ENCODE measurements at regions not wholly inside any gene's neighbourhood (a gene's known extent, or its start where the extent isn't known, plus 50 kb on each side); places are given as distances from the start of the nearest gene placed in this dataset.

GRCh38 chr16:13768471-13768870, 151.5 kb upstream of the ERCC4 start:
- no peaks in the 10 kb centered on the region for H3K4me1 Mint-ChIP-seq (ENCODE audit: low read depth)
- no peak for DNase-seq (ENCODE audit: low spot score)
- H3K4me3 Mint-ChIP-seq: no peak overlapping the region
- H3K27me3 Mint-ChIP-seq (ENCODE audit: low read depth): no peaks in the 10 kb centered on the region
- H3K9me3 Mint-ChIP-seq: peaks cover 5% of the 10 kb centered on the region
- no peak overlapping the region for H3K27ac Mint-ChIP-seq
- H3K36me3 Mint-ChIP-seq (ENCODE audit: low read depth): no peaks in the 10 kb centered on the region

DNA sequence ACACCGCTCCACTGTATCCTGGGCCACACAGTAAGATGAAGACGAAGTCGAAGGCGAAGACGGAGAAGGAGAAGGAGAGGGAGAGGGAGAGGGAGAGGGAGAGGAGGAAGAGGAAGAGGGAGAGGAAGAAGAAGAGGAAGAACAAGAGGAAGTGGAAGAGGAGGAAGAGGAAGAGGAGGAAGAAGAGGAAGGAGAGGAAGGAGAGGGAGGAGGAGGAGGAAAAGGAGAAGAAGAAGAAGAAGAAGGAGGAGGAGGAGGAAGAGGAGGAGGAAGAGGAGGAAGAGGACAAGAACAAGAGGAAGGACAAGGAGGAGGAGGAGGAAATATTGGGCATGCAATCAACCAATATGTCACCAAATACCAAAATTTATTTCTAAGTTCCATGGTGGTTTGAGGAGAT, 149.5 kb upstream of the ERCC4 start:
- no peak for DNase-seq (ENCODE audit: low spot score)
- Mint-ChIP-seq H3K9me3 (peaks cover 2% of the 10 kb centered on the region), H3K36me3 (ENCODE audit: low read depth) (no peaks in the 10 kb centered on the region), H3K27ac (no peak overlapping the region), H3K27me3 (ENCODE audit: low read depth) (no peaks in the 10 kb centered on the region), H3K4me3 (no peak overlapping the region), H3K4me1 (ENCODE audit: low read depth) (no peaks in the 10 kb centered on the region)

- H3K36me3 Mint-ChIP-seq (ENCODE audit: low read depth): no peaks in the 10 kb centered on the region
- peaks cover 15% of the 10 kb centered on the region for H3K9me3 Mint-ChIP-seq
- DNase-seq (ENCODE audit: low spot score): no peak
- H3K4me1 Mint-ChIP-seq (ENCODE audit: low read depth): no peaks in the 10 kb centered on the region
- no peaks in the 10 kb centered on the region for H3K27me3 Mint-ChIP-seq (ENCODE audit: low read depth)
- no peak overlapping the region for H3K27ac Mint-ChIP-seq
- H3K4me3 Mint-ChIP-seq: no peak overlapping the region
These were observed 147.2 kb upstream of the ERCC4 start for GRCh38 chr16:13772782-13773181.

DNA sequence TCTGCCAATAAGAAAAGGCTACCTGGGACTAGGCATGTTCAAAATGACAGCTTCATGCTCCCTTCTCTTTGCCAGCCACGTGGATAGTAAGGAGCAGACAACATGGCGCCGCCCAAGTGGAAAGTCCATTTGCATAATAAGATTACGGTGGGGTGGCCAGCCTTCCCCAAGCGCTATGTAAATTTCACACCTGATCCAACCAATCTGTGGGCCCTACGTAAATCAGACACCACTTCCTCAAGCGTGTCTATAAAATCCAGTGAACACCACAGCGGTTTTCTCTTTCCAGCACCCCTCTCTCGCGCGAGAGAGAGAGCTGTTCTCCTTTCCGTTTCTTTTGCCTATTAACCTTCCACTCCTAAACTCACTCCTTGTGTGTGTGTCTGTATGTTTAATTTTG, 140.3 kb upstream of the ERCC4 start:
- Mint-ChIP-seq H3K27ac (no peak overlapping the region), H3K36me3 (ENCODE audit: low read depth) (no peaks in the 10 kb centered on the region), H3K27me3 (ENCODE audit: low read depth) (no peaks in the 10 kb centered on the region), H3K4me1 (ENCODE audit: low read depth) (no peaks in the 10 kb centered on the region), H3K9me3 (peaks cover 25% of the 10 kb centered on the region), H3K4me3 (no peak overlapping the region)
- no peak for DNase-seq (ENCODE audit: low spot score)

DNA sequence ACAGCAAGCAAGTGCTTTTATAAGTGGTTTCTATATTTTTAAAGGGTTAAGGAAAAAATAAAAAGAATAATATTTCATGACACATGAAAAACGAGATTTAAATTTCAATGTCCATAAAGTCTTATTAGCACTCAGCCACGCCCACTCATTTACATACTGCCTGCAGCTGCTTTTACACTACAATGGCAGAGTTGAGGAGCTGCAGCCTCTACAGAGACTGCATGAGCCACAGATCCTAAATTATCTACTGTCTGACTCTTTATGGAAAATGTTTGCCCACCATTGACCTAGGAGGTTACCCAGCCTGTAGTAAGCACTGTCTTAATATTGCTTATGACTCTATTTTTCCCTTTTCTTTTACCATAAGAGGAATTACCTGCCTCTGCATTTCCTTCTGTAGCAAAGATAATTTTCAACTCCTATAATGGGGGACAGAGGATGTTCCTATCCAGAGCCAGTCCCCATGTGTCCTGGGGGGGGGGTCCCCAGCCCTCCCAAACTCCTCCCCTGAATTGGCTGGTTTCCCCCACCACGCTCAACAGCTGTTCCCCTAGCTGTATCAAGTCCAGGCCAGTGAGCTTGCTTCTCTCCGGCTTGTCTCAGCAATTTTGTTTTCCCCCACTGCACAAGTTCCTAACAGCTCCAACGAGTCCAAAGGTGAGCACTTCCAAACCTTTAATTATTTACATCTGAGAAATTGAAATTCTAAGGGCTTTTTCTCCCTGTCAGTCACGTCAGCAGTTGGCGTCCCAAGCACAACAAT, 139.4 kb upstream of the ERCC4 start:
- no peak overlapping the region for H3K4me3 Mint-ChIP-seq
- DNase-seq (ENCODE audit: low spot score): no peak
- H3K27ac Mint-ChIP-seq: no peak overlapping the region
- no peaks in the 10 kb centered on the region for H3K4me1 Mint-ChIP-seq (ENCODE audit: low read depth)
- H3K36me3 Mint-ChIP-seq (ENCODE audit: low read depth): no peaks in the 10 kb centered on the region
- H3K9me3 Mint-ChIP-seq: peaks cover 22% of the 10 kb centered on the region
- no peaks in the 10 kb centered on the region for H3K27me3 Mint-ChIP-seq (ENCODE audit: low read depth)

DNA sequence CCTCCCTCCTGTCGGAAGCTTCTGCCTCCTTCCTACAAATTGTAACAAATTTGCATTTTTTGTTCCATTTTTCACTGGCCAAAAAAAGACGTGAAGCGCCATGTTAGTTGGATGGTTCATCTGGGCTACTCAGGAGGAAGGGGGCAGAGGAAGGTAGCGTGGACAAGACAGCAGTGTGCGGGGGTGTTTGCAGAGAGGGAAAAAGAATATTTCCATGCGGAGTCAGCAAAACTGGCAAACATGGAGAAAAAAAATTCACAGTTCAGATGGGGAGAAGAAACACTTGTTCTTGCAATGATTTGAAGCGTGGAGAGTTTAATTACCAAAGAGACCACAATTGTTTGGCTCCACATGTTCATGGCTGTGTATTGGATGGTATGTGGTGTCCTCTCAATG, 138.8 kb upstream of the ERCC4 start:
- peaks cover 17% of the 10 kb centered on the region for H3K9me3 Mint-ChIP-seq
- no peak overlapping the region for H3K27ac Mint-ChIP-seq
- DNase-seq (ENCODE audit: low spot score): no peak
- no peak overlapping the region for H3K4me3 Mint-ChIP-seq
- H3K36me3 Mint-ChIP-seq (ENCODE audit: low read depth): no peaks in the 10 kb centered on the region
- no peaks in the 10 kb centered on the region for H3K4me1 Mint-ChIP-seq (ENCODE audit: low read depth)
- H3K27me3 Mint-ChIP-seq (ENCODE audit: low read depth): no peaks in the 10 kb centered on the region

- Mint-ChIP-seq H3K27ac (no peak overlapping the region), H3K36me3 (ENCODE audit: low read depth) (no peaks in the 10 kb centered on the region), H3K9me3 (peaks cover 15% of the 10 kb centered on the region), H3K4me3 (no peak overlapping the region), H3K4me1 (ENCODE audit: low read depth) (no peaks in the 10 kb centered on the region), H3K27me3 (ENCODE audit: low read depth) (no peaks in the 10 kb centered on the region)
- no peak for DNase-seq (ENCODE audit: low spot score)
These were observed 138.2 kb upstream of the ERCC4 start for GRCh38 chr16:13781575-13782338.

DNA sequence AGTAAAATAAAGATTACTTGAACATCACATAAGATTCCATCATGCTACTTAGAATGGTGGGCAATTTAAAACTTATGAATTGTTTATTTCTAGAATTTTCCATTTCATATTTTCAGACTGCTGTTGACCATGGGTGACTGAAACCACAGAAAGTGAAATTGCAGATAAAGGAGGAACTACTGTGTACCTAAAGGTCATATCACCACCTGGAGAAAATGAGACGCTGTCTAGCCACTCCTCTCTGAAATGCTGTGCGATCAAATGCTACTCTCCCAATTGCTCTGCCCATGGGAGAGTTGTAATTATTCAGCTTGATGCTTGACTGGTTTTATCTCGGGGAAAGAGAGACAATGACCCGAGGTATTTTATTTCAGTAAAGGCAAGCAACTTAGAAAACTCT, 128.9 kb upstream of the ERCC4 start:
- Mint-ChIP-seq H3K9me3 (peaks cover 16% of the 10 kb centered on the region), H3K4me1 (ENCODE audit: low read depth) (no peaks in the 10 kb centered on the region), H3K27me3 (ENCODE audit: low read depth) (no peaks in the 10 kb centered on the region), H3K4me3 (no peak overlapping the region), H3K27ac (no peak overlapping the region), H3K36me3 (ENCODE audit: low read depth) (no peaks in the 10 kb centered on the region)
- no peak for DNase-seq (ENCODE audit: low spot score)

- Mint-ChIP-seq H3K27me3 (ENCODE audit: low read depth) (no peaks in the 10 kb centered on the region), H3K9me3 (peaks cover 16% of the 10 kb centered on the region), H3K27ac (no peak overlapping the region), H3K4me1 (ENCODE audit: low read depth) (no peaks in the 10 kb centered on the region), H3K36me3 (ENCODE audit: low read depth) (no peaks in the 10 kb centered on the region), H3K4me3 (no peak overlapping the region)
- no peak for DNase-seq (ENCODE audit: low spot score)
These were observed 126.0 kb upstream of the ERCC4 start for GRCh38 chr16:13793841-13794409.

DNA sequence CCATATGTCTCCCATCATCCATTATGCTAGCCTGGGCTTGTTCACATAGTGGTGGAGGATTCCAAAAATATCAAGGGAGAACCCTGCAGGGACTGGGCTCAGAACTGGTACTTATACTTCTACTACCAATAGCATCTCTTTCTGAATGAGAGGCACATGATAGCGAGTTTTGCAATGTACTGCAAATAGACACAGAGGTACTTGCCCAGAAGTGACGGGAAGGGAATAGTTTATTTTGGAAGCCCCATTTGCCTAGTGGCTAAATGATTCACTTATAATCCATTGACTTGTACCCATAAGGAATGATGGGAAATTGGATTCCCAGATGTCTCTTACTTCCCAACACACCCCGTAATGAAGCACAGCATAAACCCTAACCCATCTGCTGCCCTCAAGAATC, 124.8 kb upstream of the ERCC4 start:
- H3K4me3 Mint-ChIP-seq: no peak overlapping the region
- no peaks in the 10 kb centered on the region for H3K36me3 Mint-ChIP-seq (ENCODE audit: low read depth)
- no peak for DNase-seq (ENCODE audit: low spot score)
- H3K27me3 Mint-ChIP-seq (ENCODE audit: low read depth): no peaks in the 10 kb centered on the region
- no peaks in the 10 kb centered on the region for H3K4me1 Mint-ChIP-seq (ENCODE audit: low read depth)
- H3K9me3 Mint-ChIP-seq: peaks cover 16% of the 10 kb centered on the region
- H3K27ac Mint-ChIP-seq: no peak overlapping the region

DNA sequence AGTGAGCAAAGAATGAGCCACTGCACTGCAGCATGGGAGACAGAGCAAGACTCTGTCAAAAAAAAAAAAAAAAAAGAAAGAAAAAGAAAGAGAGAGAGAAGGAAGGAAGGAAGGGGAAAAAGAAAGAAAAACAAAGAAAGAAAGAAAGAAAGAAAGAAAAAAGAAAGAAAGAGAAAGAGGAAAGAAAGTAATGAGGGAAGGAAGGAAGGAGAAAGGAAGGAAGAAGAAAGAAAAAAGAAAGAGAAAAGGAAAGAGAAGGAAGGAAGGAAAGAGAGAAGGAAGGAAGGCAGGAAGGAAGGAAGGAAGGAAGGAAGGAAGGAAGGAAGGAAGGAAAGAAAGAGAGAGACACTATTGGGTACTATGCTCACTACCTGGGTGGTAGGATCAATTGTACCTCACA, 122.2 kb upstream of the ERCC4 start:
- DNase-seq (ENCODE audit: low spot score): no peak
- Mint-ChIP-seq H3K36me3 (ENCODE audit: low read depth) (no peaks in the 10 kb centered on the region), H3K4me1 (ENCODE audit: low read depth) (no peaks in the 10 kb centered on the region), H3K9me3 (no peaks in the 10 kb centered on the region), H3K27ac (no peak overlapping the region), H3K4me3 (no peak overlapping the region), H3K27me3 (ENCODE audit: low read depth) (no peaks in the 10 kb centered on the region)

GRCh38 chr16:13798211-13798610, 121.7 kb upstream of the ERCC4 start:
- DNase-seq (ENCODE audit: low spot score): no peak
- H3K4me3 Mint-ChIP-seq: no peak overlapping the region
- H3K27ac Mint-ChIP-seq: no peak overlapping the region
- no peaks in the 10 kb centered on the region for H3K4me1 Mint-ChIP-seq (ENCODE audit: low read depth)
- no peaks in the 10 kb centered on the region for H3K27me3 Mint-ChIP-seq (ENCODE audit: low read depth)
- no peaks in the 10 kb centered on the region for H3K9me3 Mint-ChIP-seq
- no peaks in the 10 kb centered on the region for H3K36me3 Mint-ChIP-seq (ENCODE audit: low read depth)

DNA sequence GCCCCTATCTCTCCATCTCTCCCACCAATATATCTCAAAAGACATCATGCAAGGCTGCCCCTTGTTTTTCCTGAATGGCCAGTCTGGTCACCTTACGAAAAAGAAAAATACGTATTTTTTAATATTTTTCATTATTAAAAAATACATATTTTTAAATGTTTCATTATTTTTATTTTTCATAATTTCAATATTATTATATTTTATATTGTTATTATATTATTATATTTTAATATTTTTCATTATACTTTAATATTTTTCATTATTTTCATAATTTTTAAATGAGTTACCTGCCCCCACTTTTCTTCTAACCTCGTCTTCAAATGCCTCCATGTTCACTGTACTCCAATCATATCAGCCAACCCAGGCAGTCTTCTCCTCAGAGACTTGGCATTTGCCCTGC, 116.0 kb upstream of the ERCC4 start:
- Mint-ChIP-seq H3K36me3 (ENCODE audit: low read depth) (no peaks in the 10 kb centered on the region), H3K4me1 (ENCODE audit: low read depth) (no peaks in the 10 kb centered on the region), H3K27me3 (ENCODE audit: low read depth) (no peaks in the 10 kb centered on the region), H3K4me3 (no peak overlapping the region), H3K27ac (no peak overlapping the region), H3K9me3 (no peaks in the 10 kb centered on the region)
- no peak for DNase-seq (ENCODE audit: low spot score)

GRCh38 chr16:13805951-13806350, 114.0 kb upstream of the ERCC4 start:
- Mint-ChIP-seq H3K9me3 (no peaks in the 10 kb centered on the region), H3K36me3 (ENCODE audit: low read depth) (no peaks in the 10 kb centered on the region), H3K27me3 (ENCODE audit: low read depth) (no peaks in the 10 kb centered on the region), H3K4me3 (no peak overlapping the region), H3K4me1 (ENCODE audit: low read depth) (no peaks in the 10 kb centered on the region), H3K27ac (no peak overlapping the region)
- no peak for DNase-seq (ENCODE audit: low spot score)

Measured in T-helper 2 cell treated with Interferon-gamma antibody and Interleukin-4, amounts not matched to agents 5 μg/mL and 100 μg/mL, for 36 hours (primary cell).